Stimulated activated CD4-positive, alpha-beta T cell treated with anti-CD3 and anti-CD28 coated beads, Interleukin-1b, Interleukin-23, amount 100 ng/mL, for 48 hours (primary cell): ENCODE measurements at regions not wholly inside any gene's neighbourhood (a gene's known extent, or its start where the extent isn't known, plus 50 kb on each side); places are given as distances from the start of the nearest gene placed in this dataset.

Experiments used
- DNase-seq: peaks from one replicate; pipeline ENCODE4 v3.0.0-alpha.2; 2020

GRCh38 chrX:139287155-139287924 lies 243.2 kb upstream of the F9 start:
- DNase-seq, result no peak

DNA sequence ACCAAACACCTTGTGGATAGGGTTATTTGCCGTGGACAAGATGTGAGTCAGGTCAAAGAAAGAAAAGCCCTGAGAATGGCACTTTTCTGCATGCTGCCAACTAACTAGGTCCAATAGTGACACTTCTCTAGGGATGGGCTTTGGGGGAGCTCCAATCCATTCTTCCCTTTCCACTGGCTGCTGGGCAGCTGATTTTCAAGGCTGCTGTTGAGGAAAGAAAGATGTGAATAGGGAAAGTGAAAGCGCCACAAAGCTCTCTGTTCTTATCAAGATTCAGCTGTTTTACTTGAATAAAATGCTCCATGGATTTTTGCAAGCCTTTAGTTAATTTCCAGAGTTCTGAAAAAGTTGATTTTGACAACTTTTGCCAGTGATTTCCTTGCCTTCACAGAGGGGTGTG lies 244.2 kb upstream of the F9 start:
- no peak for DNase-seq

- DNase-seq, result no peak
Observed at GRCh38 chrX:139267851-139268250, 262.7 kb upstream of the F9 start.

GRCh38 chrX:139246295-139246694 lies 284.2 kb upstream of the F9 start:
- DNase-seq, result no peak

DNA sequence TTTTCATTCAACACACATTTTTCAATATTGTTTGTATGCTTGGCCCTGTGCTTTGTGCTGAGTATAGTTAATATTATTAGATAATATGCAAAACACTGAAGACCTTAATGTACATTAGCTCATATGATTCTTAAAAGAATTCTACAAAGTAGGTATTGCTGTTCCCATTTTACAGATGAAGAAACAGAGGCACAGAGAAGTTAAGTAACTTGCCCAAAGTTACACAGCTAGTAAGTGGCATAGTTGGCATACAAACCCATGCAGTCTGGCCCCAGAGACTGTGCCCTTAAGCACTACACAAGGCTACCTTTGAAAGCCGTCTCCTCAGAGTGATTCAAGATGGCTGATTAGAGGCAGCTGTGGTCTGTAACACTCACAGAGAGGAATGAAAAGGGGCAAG lies 293.4 kb upstream of the F9 start:
- no peak for DNase-seq

DNA sequence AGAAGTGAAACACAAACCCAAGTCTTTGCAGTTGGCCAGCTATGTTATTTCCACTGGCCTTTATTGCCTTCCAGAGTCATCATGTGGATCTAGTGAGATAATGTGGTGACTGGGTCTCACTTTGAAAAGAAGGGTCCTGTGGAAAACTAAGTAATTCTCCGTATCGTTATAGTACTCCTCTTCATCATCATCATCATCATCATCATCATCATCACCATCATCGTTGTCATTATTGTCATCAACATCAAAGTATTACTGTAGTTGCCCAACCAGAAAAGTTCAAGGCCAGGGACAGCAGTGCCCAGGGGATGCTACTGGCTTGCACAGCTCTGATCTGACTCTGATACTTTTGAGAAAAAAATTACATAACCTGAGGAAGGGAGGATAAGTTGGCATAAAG lies 295.6 kb upstream of the F9 start:
- DNase-seq, result no peak

DNA sequence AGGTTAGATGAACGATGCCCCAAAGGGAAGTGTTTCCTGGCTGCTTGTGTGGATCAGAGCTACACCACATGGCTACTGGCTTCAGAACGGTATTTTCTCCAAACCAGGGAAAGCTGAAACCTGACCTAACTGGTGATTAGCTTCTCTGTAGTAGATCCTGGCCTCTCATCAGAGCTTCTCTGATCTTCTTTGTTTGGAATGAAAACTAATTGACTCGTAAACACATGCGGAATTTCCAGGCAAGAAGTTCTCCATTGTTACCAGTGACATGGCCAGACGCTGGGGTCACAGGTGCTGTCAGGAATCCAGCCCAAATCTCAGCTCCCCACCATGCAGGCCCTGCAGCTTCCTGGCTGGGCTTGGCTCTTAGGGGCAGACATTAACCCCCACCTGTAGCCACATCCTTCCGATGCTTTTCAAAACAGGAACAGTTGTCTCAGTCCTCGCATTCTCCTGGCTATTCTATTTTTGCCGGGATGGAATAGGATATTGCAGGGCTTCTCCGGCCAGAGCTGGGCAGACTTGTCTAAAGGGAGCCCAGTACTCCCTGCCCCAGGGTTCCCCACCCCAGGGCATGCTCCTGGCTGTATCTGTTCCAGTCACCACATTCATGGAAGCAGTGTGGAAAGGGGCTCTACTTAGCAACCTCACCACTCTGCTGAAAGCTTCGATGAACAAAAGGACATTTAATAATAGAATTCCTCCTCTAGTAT lies 305.4 kb upstream of the F9 start:
- no peak for DNase-seq

- no peak for DNase-seq
Observed at GRCh38 chrX:139222511-139223200, 307.9 kb upstream of the F9 start.

- DNase-seq, result no peak
Observed at GRCh38 chrX:139213241-139213709, 317.3 kb upstream of the F9 start.

DNA sequence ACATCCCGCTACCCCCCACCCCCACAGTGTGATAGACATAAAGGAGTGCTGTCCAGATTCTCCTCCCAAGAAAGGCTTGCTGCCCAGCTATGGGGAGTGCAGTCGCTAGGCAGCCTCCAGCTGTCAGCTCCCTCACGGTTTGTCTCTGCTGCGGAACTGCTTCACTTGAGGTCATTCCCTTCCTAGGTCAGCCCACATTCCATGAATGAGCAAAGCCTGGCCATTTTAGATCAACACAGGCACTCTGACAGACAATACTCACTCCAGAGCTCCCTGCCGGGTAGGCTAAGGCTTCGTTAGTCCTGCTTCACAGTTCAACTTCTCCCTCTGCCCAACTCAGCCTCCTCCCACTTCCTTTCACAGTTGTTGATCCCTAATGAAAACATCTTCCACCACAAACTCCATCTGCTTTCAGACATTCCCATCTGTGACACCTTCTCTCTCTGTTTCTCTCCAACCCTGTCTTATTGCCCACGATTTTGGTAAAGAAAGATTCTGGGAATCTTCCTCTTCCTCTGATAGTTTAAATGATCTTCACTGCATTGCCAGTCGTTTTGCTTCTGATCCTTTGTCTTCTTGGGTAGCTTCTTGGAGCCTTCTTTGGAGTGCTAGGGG lies 318.9 kb upstream of the F9 start:
- DNase-seq, result no peak

DNA sequence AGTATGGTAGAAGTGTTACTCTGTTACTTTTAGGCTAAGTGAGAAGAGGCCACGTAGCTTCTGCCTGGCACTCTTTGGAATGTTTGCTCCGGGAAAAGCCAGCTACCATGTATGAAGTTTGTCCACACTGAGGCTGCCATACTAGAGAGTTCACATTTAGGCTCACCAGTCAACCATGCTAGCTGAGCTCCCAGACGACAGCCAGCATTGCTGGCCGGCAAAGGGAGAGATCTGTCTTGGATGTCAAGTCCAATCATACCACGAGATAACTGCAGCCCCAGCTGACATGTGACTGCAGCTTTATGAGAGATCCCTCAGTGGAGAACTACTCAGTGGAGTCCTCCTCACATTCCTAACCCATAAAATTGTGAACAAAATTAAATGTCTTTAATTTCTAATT lies 321.2 kb upstream of the F9 start:
- no peak for DNase-seq

DNA sequence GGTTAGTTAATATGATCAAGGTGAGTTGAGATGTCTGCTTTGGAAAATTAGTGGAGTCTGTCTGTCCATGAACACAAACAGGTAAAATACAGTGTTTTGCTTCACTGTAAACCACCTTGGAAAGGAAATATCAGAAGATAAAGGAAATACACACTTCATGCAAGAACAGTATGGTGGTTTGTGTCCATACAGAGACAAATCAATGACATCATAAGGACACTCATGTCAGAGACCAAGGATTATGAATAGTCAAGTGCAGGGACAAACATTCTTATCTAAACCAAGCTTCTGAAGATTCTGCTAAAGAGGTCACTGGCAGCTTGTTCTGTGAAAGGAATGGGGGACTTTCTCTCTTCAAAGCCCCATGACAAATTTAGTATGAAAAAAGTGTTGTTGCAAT lies 322.9 kb upstream of the F9 start:
- no peak for DNase-seq

GRCh38 chrX:139206914-139207313 lies 323.6 kb upstream of the F9 start:
- DNase-seq, result no peak

GRCh38 chrX:139204898-139205667 lies 325.5 kb upstream of the F9 start:
- no peak for DNase-seq

GRCh38 chrX:139204571-139204897 lies 326.0 kb upstream of the F9 start:
- no peak for DNase-seq

DNA sequence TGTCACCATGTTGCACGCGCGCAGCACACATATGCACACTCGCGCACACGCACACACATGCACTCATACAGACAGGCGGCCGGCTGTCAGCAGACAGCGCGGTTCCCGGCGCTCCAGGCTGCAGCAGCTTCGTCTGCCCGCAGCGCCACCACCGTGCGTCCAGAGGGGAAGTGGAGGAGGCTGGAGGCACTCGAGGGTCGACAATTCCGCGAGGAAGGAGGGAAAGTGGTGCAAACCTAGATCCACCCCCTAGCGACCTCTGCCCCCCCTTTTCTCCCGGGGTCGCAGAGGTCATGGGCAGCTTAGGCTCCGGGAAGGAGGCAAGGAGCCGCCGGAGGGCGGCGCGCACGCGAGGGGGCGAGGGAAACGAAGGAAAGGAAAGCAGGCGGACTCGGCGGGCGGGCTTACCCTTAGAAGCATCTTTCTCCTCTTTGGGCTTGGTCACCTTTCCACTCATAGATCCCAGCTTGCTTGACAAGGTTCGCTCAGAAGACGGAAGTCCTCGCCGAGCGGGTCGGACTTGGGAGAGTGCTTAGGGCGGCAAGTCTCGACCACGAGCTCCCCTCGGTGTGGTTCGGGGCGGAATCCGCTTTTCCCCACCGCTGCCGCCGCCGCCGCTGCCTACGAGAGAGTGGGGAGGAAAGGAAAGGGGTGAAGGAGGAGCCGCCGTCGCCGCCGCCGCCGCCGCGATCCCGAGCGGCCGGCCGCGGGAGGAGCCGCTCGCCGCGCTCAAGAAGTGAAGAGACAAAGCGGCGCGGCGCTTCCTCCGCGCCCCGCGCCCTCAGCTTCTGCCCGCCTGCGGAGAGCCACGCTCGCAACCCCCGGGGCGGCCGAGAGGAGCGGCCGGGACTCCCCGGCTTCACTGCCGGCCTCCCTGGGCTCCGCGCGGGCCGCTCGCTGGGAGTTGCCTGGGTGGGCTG lies 326.6 kb upstream of the F9 start:
- DNase-seq, result no peak

DNA sequence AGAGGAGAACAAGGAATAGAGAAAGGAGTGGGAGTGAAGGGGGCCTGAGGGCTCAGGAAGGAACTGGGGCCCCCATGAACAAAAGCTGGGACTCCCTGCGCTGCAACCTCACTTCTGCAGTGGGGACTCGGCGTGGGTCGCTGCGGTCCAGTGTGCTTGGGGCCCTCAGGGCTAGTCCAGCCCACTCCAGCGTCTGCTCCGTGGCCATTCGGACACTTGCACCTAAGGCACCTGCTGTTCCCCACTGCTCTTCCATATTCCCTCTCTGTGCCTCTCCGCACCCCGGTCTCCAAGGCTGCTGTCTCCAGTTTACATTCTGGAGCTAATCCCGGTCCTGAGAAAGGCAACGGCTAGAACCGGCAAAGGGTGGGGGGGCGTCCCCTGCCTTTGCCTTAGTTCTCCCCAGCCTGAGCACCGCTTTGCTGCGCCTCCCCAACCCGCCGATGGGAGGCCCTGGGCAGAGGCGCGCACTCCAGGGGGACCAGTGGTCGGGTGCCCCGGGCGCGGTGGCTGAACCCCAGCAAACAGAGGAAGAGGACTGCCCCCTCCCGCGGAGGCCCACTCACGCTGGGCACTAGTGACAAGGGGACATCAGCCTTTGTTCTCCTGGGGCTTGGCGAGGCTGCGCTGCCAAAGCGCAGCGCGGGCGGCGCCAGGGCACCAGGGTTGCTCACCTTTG lies 327.7 kb upstream of the F9 start:
- no peak for DNase-seq

DNA sequence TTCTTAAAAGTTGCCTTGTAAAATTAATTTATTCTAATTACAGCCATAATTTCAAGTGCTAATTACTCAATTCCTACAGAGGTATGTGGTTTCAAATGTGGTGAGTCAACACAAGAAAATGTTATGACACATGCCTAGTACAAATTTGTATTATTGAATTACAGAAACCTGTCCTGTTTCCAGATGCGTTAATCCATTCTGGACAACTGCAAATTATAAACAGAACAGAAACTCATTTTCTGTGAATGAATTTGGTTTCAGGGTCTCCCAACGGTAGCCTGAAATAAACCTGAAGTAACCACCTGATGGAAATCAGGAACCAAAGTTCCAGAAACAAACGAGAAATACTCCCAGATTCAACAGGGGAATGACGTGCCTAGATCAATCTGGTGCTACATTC lies 328.6 kb upstream of the F9 start:
- DNase-seq, result no peak

DNA sequence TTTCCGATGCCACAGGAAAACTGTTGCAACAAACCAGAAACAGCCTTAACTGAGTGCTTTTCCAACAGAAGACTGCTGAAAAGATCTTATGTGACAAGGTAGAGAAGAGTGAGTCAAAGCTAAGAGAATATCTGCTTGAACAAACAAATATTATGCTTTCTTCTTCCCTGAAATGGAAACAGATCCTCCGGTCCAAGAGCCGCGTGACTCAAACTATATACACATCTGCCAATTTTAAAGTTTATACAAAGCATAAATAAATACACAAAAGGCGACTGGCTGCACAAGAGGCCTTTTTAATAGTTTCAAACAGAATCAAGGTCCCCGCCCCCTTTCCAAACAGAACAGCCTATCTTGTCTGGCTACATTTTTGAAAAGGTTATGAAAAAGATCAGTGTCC lies 329.7 kb upstream of the F9 start:
- DNase-seq, result no peak

DNA sequence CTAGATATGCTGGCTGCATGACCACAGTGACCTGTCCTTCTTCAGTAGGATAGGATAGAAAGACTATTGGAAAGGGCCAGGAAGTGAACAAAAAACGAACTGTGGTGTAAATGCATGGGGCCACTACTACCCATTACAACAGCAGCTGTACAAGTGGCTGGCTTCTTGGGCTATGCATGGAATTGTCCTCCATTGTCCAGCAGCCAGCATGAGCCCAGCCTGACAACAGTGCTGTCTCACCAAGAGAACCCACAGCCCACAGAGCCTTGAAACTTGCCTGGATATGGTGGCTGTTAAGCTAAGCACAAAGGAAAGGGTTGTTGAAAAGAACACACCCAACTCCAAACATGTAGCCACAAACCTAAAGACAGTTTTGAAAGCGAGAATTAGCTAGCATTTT lies 330.2 kb upstream of the F9 start:
- no peak for DNase-seq

DNA sequence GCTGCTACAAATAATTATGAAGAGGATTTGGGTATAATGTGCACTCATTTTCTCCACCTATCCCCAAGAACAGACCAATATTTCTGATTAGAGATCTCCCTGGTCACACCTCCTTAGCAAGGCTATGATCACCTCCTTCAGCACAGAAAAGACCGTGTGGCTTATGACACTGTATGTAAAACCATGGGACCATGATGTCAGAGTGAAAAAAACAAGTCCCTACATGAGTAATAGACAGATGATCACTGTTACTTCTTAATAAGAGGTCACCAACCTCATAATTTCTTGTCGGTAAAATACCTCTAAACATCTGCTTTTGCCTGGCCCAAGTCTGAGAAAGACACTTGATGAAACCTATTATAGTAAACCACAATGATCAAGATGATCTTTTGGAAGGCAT lies 330.6 kb upstream of the F9 start:
- no peak for DNase-seq
